Neural cell (in vitro differentiated cells): ENCODE measurements at regions not wholly inside any gene's neighbourhood (a gene's known extent, or its start where the extent isn't known, plus 50 kb on each side); places are given as distances from the start of the nearest gene placed in this dataset.
A peak's percentile ranks its signal among the peaks of the same experiment; 100 is the strongest.

Experiments
- H2AFZ ChIP-seq: fragments of 200-600, 300-800 bp; sonication (generic), shearing (Covaris generic); 2 replicates; pipeline ENCODE4 v1.6.0; 2014; ENCODE audit warnings: low read depth, mild to moderate bottlenecking, antibody characterized with exemption, low read length, moderate library complexity
- H3F3A ChIP-seq: fragments of 200-600 bp; shearing (Covaris generic); 2 replicates; pipeline ENCODE4 v1.6.1; 2016; ENCODE audit warnings: mild to moderate bottlenecking, moderate library complexity, mixed read lengths, antibody characterized with exemption, low read length; ENCODE audit not compliant: insufficient read depth, poor library complexity, severe bottlenecking
- H3K27ac ChIP-seq: fragments of 200-600, 300-800 bp; sonication (generic), shearing (Covaris generic); 2 replicates; pipeline ENCODE4 v1.5.1; 2014; ENCODE audit warnings: mild to moderate bottlenecking, low read length, moderate library complexity
- H3K27me3 ChIP-seq: fragments of 300-800, 200-600 bp; sonication (generic), shearing (Covaris generic); 2 replicates; pipeline ENCODE4 v1.6.0; 2014; ENCODE audit warnings: mild to moderate bottlenecking, low read depth, low read length, moderate library complexity; ENCODE audit not compliant: insufficient read depth
- H3K36me3 ChIP-seq: fragments of 300-800, 200-600 bp; sonication (generic), shearing (Covaris generic); 2 replicates; pipeline ENCODE4 v1.5.1; 2014; ENCODE audit warnings: mild to moderate bottlenecking, antibody characterized with exemption, low read length, moderate library complexity; ENCODE audit not compliant: insufficient read depth
- H3K4me2 ChIP-seq: fragments of 300-800, 200-600 bp; sonication (generic), shearing (Covaris generic); 2 replicates; pipeline ENCODE4 v1.6.0; 2014; ENCODE audit warnings: mild to moderate bottlenecking, low read length
- H3K4me3 ChIP-seq: fragments of 300-800, 200-600 bp; sonication (generic), shearing (Covaris generic); 2 replicates; pipeline ENCODE4 v1.5.1; 2014; ENCODE audit warnings: mild to moderate bottlenecking, low read length, moderate library complexity
- H3K79me2 ChIP-seq: fragments of 200-600 bp; shearing (Covaris generic); replicated peaks from 2 replicates; pipeline ENCODE4 v1.6.0; 2014; ENCODE audit warnings: mild to moderate bottlenecking, low read length, moderate library complexity; ENCODE audit not compliant: insufficient read depth
- H3K9ac ChIP-seq: fragments of 300-800, 200-600 bp; sonication (generic), shearing (Covaris generic); 2 replicates; pipeline ENCODE4 v1.6.1; 2016; ENCODE audit warnings: mild to moderate bottlenecking, low read length, mixed read lengths
- H3K9me2 ChIP-seq: fragments of 200-600 bp; shearing (Covaris generic); 2 replicates; pipeline ENCODE4 v1.6.1; 2016; ENCODE audit warnings: mild to moderate bottlenecking, low read length, mixed read lengths; ENCODE audit not compliant: insufficient read depth
- H3K9me3 ChIP-seq: fragments of 200-600, 300-800 bp; sonication (generic), shearing (Covaris generic); 2 replicates; pipeline ENCODE4 v1.6.1; 2016; ENCODE audit warnings: mild to moderate bottlenecking, mixed run types, low read length, moderate library complexity, mixed read lengths
- H4K20me1 ChIP-seq: fragments of 200-600 bp; shearing (Covaris generic); 2 replicates; pipeline ENCODE4 v1.6.1; 2016; ENCODE audit warnings: mild to moderate bottlenecking, mixed run types; ENCODE audit not compliant: insufficient read depth
- CTCF ChIP-seq: fragments of 450-650 bp; IDR thresholded peaks from 2 replicates; pipeline ENCODE4 v1.5.1; 2014; ENCODE audit warnings: antibody characterized with exemption, mild to moderate bottlenecking, moderate library complexity; ENCODE audit not compliant: poor library complexity, severe bottlenecking
- EP300 ChIP-seq: fragments of 450-650 bp; conservative IDR thresholded peaks from 2 replicates; pipeline ENCODE4 v1.6.1; 2014; ENCODE audit warnings: antibody characterized with exemption, mild to moderate bottlenecking, moderate library complexity; ENCODE audit not compliant: poor library complexity, severe bottlenecking
- EZH2 ChIP-seq: fragments of 200-600, 300-800 bp; shearing (Covaris generic), sonication (generic); IDR thresholded peaks from 2 replicates; pipeline ENCODE4 v1.6.1; 2014; ENCODE audit warnings: antibody characterized with exemption, low read length, borderline replicate concordance, mild to moderate bottlenecking; ENCODE audit not compliant: insufficient read depth, poor library complexity, severe bottlenecking
- MXI1 ChIP-seq: fragments of 450-650 bp; conservative IDR thresholded peaks from 2 replicates; pipeline ENCODE4 v1.6.1; 2014; ENCODE audit warnings: antibody characterized with exemption, mild to moderate bottlenecking; ENCODE audit not compliant: poor library complexity, severe bottlenecking
- POLR2AphosphoS5 ChIP-seq: IDR thresholded peaks from 2 replicates; pipeline ENCODE4 v1.6.1; 2012
- RAD21 ChIP-seq: fragments of 450-650 bp; conservative IDR thresholded peaks from 2 replicates; pipeline ENCODE4 v1.6.1; 2014; ENCODE audit warnings: antibody characterized with exemption, mild to moderate bottlenecking, moderate library complexity
- REST ChIP-seq: IDR thresholded peaks from 2 replicates; pipeline ENCODE4 v1.6.1; 2012; ENCODE audit warnings: borderline replicate concordance
- SMC3 ChIP-seq: fragments of 450-650 bp; conservative IDR thresholded peaks from 2 replicates; pipeline ENCODE4 v1.6.1; 2014; ENCODE audit warnings: antibody characterized with exemption, mild to moderate bottlenecking, moderate library complexity; ENCODE audit not compliant: poor library complexity
- TAF1 ChIP-seq: IDR thresholded peaks from 2 replicates; pipeline ENCODE4 v1.6.1; 2012; ENCODE audit warnings: low read depth

- Histone ChIP-seq H3K79me2 (no peaks in the 10 kb centered on the region), H3K27me3 (no peaks in the 10 kb centered on the region), H4K20me1 (no peaks in the 10 kb centered on the region), H3K9me3 (no peaks in the 10 kb centered on the region), H3K9ac (peak overlapping the region; percentile 1), H2AFZ (no peak overlapping the region), H3K9me2 (no peaks in the 10 kb centered on the region), H3K27ac (no peak overlapping the region), H3K4me2 (no peak overlapping the region), H3K36me3 (no peaks in the 10 kb centered on the region), H3K4me3 (no peak overlapping the region), H3F3A (no peaks in the 10 kb centered on the region)
- TF ChIP-seq TAF1 = no peak
- TF ChIP-seq SMC3 = no peak
- no peak for TF ChIP-seq MXI1
- TF ChIP-seq RAD21 = no peak
- TF ChIP-seq CTCF = no peak
- no peak for TF ChIP-seq REST
- no peak for TF ChIP-seq EP300
- TF ChIP-seq POLR2AphosphoS5 = no peak
- TF ChIP-seq EZH2 = no peak
Measured at GRCh38 chr3:127083778-127084397, 101.0 kb downstream of the PLXNA1 start.

- H3K9me2 ChIP-seq = no peaks in the 10 kb centered on the region
- no peaks in the 10 kb centered on the region for H3F3A ChIP-seq
- H2AFZ ChIP-seq = no peak overlapping the region
- no peaks in the 10 kb centered on the region for H3K27me3 ChIP-seq
- H3K79me2 ChIP-seq = no peaks in the 10 kb centered on the region
- TF ChIP-seq MXI1 = no peak
- no peak for TF ChIP-seq TAF1
- no peak for TF ChIP-seq REST
- TF ChIP-seq SMC3 = no peak
- TF ChIP-seq CTCF = no peak
- TF ChIP-seq RAD21 = no peak
- TF ChIP-seq EZH2 = no peak
- TF ChIP-seq POLR2AphosphoS5 = no peak
- TF ChIP-seq EP300 = no peak
- H3K36me3 ChIP-seq = no peaks in the 10 kb centered on the region
- no peak overlapping the region for H3K4me3 ChIP-seq
- H4K20me1 ChIP-seq = no peaks in the 10 kb centered on the region
- no peak overlapping the region for H3K4me2 ChIP-seq
- no peaks in the 10 kb centered on the region for H3K9me3 ChIP-seq
- H3K27ac ChIP-seq = peak overlapping the region; percentile 3
- H3K9ac ChIP-seq = peak overlapping the region; percentile 1
Measured at GRCh38 chr3:127084401-127084990, 101.6 kb downstream of the PLXNA1 start.
